HFF-Myc (cell line): ENCODE measurements at regions not wholly inside any gene's neighbourhood (a gene's known extent, or its start where the extent isn't known, plus 50 kb on each side); places are given as distances from the start of the nearest gene placed in this dataset.
"Not testable (repeated sequence)": the region's sequence is repeated elsewhere in the genome, so short reads cannot be mapped to it uniquely, and the experiment has no call there.

Source experiments
- DNase-seq: peaks from one replicate; pipeline ENCODE4 v3.0.0-alpha.2; 2011; ENCODE audit warnings: low read depth; ENCODE audit errors: extremely low read depth
- H3K4me3 ChIP-seq: replicated peaks from 2 replicates; pipeline ENCODE4 v1.5.1; 2011; ENCODE audit warnings: low read depth, mild to moderate bottlenecking, control low read depth, low read length
- CTCF ChIP-seq: IDR thresholded peaks from 2 replicates; pipeline ENCODE4 v1.5.1; 2012; ENCODE audit warnings: mild to moderate bottlenecking, low read depth, low read length, control low read depth; ENCODE audit errors: missing control alignments

- no peak overlapping the region for H3K4me3 ChIP-seq
- no peak for TF ChIP-seq CTCF
- DNase-seq = no peak
Observed at GRCh38 chr4:184906480-184907097, 80.8 kb upstream of the ACSL1 start.

- no peak for TF ChIP-seq CTCF
- DNase-seq = no peak
Observed at GRCh38 chr4:184907216-184907615, 81.4 kb upstream of the ACSL1 start.

GRCh38 chr4:184907810-184908209, 82.0 kb upstream of the ACSL1 start:
- DNase-seq = no peak
- no peak for TF ChIP-seq CTCF
- no peak overlapping the region for H3K4me3 ChIP-seq

More at GRCh38 chr4:184907216-184907615, 81.4 kb upstream of the ACSL1 start:
- H3K4me3 ChIP-seq = no peak overlapping the region

GRCh38 chr4:184911310-184911709, 85.5 kb upstream of the ACSL1 start:
- no peak for DNase-seq
- H3K4me3 ChIP-seq = no peak overlapping the region
- no peak for TF ChIP-seq CTCF

- no peak for TF ChIP-seq CTCF
- no peak for DNase-seq
- H3K4me3 ChIP-seq = no peak overlapping the region
Observed at GRCh38 chr4:184913356-184914143, 87.8 kb upstream of the ACSL1 start.

GRCh38 chr4:184918799-184919198, 93.0 kb upstream of the ACSL1 start:
- not testable (repeated sequence) for H3K4me3 ChIP-seq, DNase-seq

- no peak for TF ChIP-seq CTCF
- no peak for DNase-seq
- H3K4me3 ChIP-seq = no peak overlapping the region
Observed at GRCh38 chr4:184921456-184921855, 95.7 kb upstream of the ACSL1 start.
